ENCODE measurements at regions not wholly inside any gene's neighbourhood (a gene's known extent, or its start where the extent isn't known, plus 50 kb on each side); places are given as distances from the start of the nearest gene placed in this dataset.

DNA sequence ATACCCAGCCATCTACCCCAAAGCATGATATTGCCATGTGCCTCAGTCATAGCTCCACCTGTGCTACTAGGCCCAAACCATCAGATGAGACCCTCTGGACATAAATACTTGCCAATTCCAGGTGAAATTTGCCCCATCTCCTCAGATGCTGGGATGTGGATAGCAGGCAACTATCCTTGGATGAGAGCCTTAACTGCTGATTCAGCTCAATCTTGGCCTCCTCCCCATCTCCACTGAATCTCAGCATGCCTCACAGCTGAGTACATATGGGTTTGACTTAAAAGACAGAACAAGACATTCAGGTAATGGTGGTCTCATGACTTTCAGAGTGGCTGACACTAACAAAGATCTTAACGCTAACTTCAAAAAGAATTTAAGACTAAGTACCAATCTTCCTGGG lies 50.8 kb upstream of the KLHL13 start:
- Histone ChIP-seq H2AFZ (ENCODE audit: low read depth, low read length) (no peak overlapping the region), H2BK12ac (ENCODE audit: low read length in 2 of 2) (no peak overlapping the region), H3K4ac (ENCODE audit: low read depth in 1 of 2, low read length in 2 of 2) (no peak overlapping the region), H3K9me3 (ENCODE audit: control insufficient read depth, low read length) (no peaks in the 10 kb centered on the region), H3K27me3 (ENCODE audit: control insufficient read depth in 1 of 2, insufficient read depth in 1 of 2, low read length in 2 of 2) (peaks cover 0 to 18% of the 10 kb centered on the region in 2 experiments), H3K4me2 (ENCODE audit: low read length, poor library complexity, severe bottlenecking) (no peak overlapping the region), H3K23ac (ENCODE audit: low read length in 2 of 2) (no peak overlapping the region), H3K27ac (ENCODE audit: low read length, poor library complexity, severe bottlenecking) (no peak overlapping the region), H2BK15ac (ENCODE audit: low read depth, poor library complexity, severe bottlenecking) (no peak overlapping the region), H2BK120ac (ENCODE audit: low read depth, low read length) (no peak overlapping the region), H3K9ac (ENCODE audit: low read length) (no peak overlapping the region), H3K4me1 (ENCODE audit: control insufficient read depth, insufficient read depth, low read depth, low read length) (no peaks in the 10 kb centered on the region), H3K79me1 (replicated peaks; ENCODE audit: low read length, poor library complexity, severe bottlenecking) (no peaks in the 10 kb centered on the region), H3K14ac (ENCODE audit: low read length in 2 of 2) (no peak overlapping the region), H4K91ac (ENCODE audit: low read length) (no peak overlapping the region), H2BK5ac (ENCODE audit: low read depth, low read length, poor library complexity, severe bottlenecking) (no peak overlapping the region), H2AK5ac (ENCODE audit: low read length, severe bottlenecking) (no peak overlapping the region), H3K18ac (ENCODE audit: low read depth in 1 of 2, low read length in 2 of 2) (no peak overlapping the region), H4K8ac (ENCODE audit: low read length) (no peak overlapping the region), H3K36me3 (ENCODE audit: control insufficient read depth in 1 of 2, insufficient read depth in 2 of 2, low read depth in 1 of 2, low read length in 2 of 2) (no peaks in the 10 kb centered on the region), H3K4me3 (ENCODE audit: insufficient read depth in 1 of 2, low read depth in 1 of 2, low read length in 2 of 2) (no peak overlapping the region)
- DNase-seq, result no peak
- WGBS, result 100% methylated on average over 1 of the region's 1 CpG

DNA sequence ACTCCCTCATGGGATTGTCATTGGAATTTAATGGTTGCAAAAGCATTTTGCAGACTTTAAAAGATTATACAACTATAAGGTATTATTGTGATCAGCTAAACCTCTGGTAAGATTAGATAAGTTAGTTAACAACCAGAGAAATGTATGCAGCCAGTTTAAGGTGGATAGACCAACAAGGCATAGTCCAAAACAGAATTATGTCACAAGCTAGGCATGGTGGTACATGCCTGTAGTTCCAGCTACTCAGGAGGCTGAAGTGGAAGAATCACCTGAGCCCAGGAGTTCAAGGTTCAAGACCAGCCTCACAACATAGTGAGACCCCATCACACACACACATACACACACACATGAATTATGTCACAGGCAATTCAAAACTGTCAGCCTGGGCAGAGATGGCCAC lies 54.7 kb upstream of the KLHL13 start:
- Histone ChIP-seq H3K23ac (ENCODE audit: low read length in 2 of 2) (no peak overlapping the region), H3K14ac (ENCODE audit: low read length in 2 of 2) (no peak overlapping the region), H4K8ac (ENCODE audit: low read length) (no peak overlapping the region), H3K79me1 (replicated peaks; ENCODE audit: low read length, poor library complexity, severe bottlenecking) (no peaks in the 10 kb centered on the region), H2BK12ac (ENCODE audit: low read length in 2 of 2) (no peak overlapping the region), H3K4me2 (ENCODE audit: low read length, poor library complexity, severe bottlenecking) (no peak overlapping the region), H2BK15ac (ENCODE audit: low read depth, poor library complexity, severe bottlenecking) (no peak overlapping the region), H3K4ac (ENCODE audit: low read depth in 1 of 2, low read length in 2 of 2) (no peak overlapping the region), H3K27ac (ENCODE audit: low read length, poor library complexity, severe bottlenecking) (no peak overlapping the region), H3K4me1 (ENCODE audit: control insufficient read depth, insufficient read depth, low read depth, low read length) (no peaks in the 10 kb centered on the region), H2AK5ac (ENCODE audit: low read length, severe bottlenecking) (no peak overlapping the region), H3K18ac (ENCODE audit: low read depth in 1 of 2, low read length in 2 of 2) (no peak overlapping the region), H3K9ac (ENCODE audit: low read length) (no peak overlapping the region), H2BK5ac (ENCODE audit: low read depth, low read length, poor library complexity, severe bottlenecking) (no peak overlapping the region), H3K4me3 (ENCODE audit: insufficient read depth in 1 of 2, low read depth in 1 of 2, low read length in 2 of 2) (no peak overlapping the region), H2BK120ac (ENCODE audit: low read depth, low read length) (no peak overlapping the region), H3K27me3 (ENCODE audit: control insufficient read depth in 1 of 2, insufficient read depth in 1 of 2, low read length in 2 of 2) (peaks cover 0 to 18% of the 10 kb centered on the region in 2 experiments), H3K36me3 (ENCODE audit: control insufficient read depth in 1 of 2, insufficient read depth in 2 of 2, low read depth in 1 of 2, low read length in 2 of 2) (no peaks in the 10 kb centered on the region), H2AFZ (ENCODE audit: low read depth, low read length) (no peak overlapping the region), H4K91ac (ENCODE audit: low read length) (no peak overlapping the region), H3K9me3 (ENCODE audit: control insufficient read depth, low read length) (no peaks in the 10 kb centered on the region)
- DNase-seq, result no peak

DNA sequence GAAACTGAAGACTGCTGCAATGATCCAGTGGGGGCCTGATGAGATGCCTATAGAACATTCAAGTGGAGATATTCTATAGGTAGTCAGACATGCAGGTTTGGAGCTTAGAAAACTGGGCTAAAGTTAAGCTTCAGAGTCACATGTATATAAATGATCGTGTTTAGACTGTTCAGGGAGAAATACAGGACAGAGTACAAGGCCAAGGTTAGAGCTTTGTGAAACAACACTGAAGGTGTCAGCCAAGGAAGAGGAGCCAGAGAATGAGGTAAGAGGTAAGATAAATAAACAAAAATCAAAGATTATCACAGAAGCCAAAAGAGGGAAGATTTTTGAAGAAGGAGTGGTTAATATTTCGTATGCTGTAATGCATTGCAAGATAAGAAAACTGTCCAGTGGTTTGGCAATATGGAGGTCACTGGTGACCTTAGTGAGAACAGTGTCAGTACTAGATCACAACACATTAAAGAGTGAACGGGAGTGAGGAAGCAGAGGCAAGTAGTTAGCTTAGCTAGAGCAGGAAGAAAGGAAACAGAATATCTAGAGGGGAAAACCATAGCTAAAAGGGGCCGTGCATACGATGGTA lies 58.0 kb upstream of the KLHL13 start:
- Histone ChIP-seq H3K79me1 (replicated peaks; ENCODE audit: low read length, poor library complexity, severe bottlenecking) (no peaks in the 10 kb centered on the region), H2BK5ac (ENCODE audit: low read depth, low read length, poor library complexity, severe bottlenecking) (no peak overlapping the region), H4K8ac (ENCODE audit: low read length) (no peak overlapping the region), H3K36me3 (ENCODE audit: control insufficient read depth in 1 of 2, insufficient read depth in 2 of 2, low read depth in 1 of 2, low read length in 2 of 2) (no peaks in the 10 kb centered on the region), H3K9ac (ENCODE audit: low read length) (no peak overlapping the region), H3K9me3 (ENCODE audit: control insufficient read depth, low read length) (no peaks in the 10 kb centered on the region), H4K91ac (ENCODE audit: low read length) (no peak overlapping the region), H2BK15ac (ENCODE audit: low read depth, poor library complexity, severe bottlenecking) (no peak overlapping the region), H3K27ac (ENCODE audit: low read length, poor library complexity, severe bottlenecking) (no peak overlapping the region), H3K18ac (ENCODE audit: low read depth in 1 of 2, low read length in 2 of 2) (no peak overlapping the region), H3K4me3 (ENCODE audit: insufficient read depth in 1 of 2, low read depth in 1 of 2, low read length in 2 of 2) (no peak overlapping the region), H3K4me2 (ENCODE audit: low read length, poor library complexity, severe bottlenecking) (no peak overlapping the region), H3K4ac (ENCODE audit: low read depth in 1 of 2, low read length in 2 of 2) (no peak overlapping the region), H3K14ac (ENCODE audit: low read length in 2 of 2) (no peak overlapping the region), H3K4me1 (ENCODE audit: control insufficient read depth, insufficient read depth, low read depth, low read length) (no peaks in the 10 kb centered on the region), H2AFZ (ENCODE audit: low read depth, low read length) (no peak overlapping the region), H2BK12ac (ENCODE audit: low read length in 2 of 2) (no peak overlapping the region), H3K27me3 (ENCODE audit: control insufficient read depth in 1 of 2, insufficient read depth in 1 of 2, low read length in 2 of 2) (peaks cover 0 to 14% of the 10 kb centered on the region in 2 experiments), H2AK5ac (ENCODE audit: low read length, severe bottlenecking) (no peak overlapping the region), H3K23ac (ENCODE audit: low read length in 2 of 2) (no peak overlapping the region), H2BK120ac (ENCODE audit: low read depth, low read length) (no peak overlapping the region)
- no peak for DNase-seq
- 76% methylated on average over 5 of the region's 5 CpGs for WGBS

DNA sequence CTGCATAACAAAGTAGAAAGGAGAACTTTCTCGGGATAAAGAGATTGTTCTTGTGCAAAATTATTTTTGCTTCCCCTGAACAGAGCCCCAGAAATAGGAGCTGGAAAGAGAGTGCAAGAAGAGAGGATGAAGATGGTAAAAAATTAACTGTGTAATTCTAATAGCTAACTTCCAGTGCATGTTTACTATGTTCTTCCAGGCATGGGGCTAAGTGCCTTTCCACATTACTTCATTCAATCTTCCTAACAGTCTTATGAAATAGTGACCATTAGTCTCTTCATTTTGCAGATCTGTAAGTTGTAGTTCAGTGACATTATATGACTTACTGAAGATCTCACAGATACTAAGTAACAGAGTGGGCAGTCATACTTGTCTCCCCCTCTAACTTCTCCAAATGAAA lies 61.1 kb upstream of the KLHL13 start:
- H3K23ac ChIP-seq (ENCODE audit: low read length in 2 of 2), result no peak overlapping the region
- no peaks in the 10 kb centered on the region for H3K4me1 ChIP-seq (ENCODE audit: control insufficient read depth, insufficient read depth, low read depth, low read length)
- H3K27ac ChIP-seq (ENCODE audit: low read length, poor library complexity, severe bottlenecking), result no peak overlapping the region
- no peak overlapping the region for H4K91ac ChIP-seq (ENCODE audit: low read length)
- no peak overlapping the region for H2BK15ac ChIP-seq (ENCODE audit: low read depth, poor library complexity, severe bottlenecking)
- H2BK120ac ChIP-seq (ENCODE audit: low read depth, low read length), result no peak overlapping the region
- no peak overlapping the region for H3K4ac ChIP-seq (ENCODE audit: low read depth in 1 of 2, low read length in 2 of 2)
- DNase-seq, result no peak
- H3K27me3 ChIP-seq (ENCODE audit: control insufficient read depth in 1 of 2, insufficient read depth in 1 of 2, low read length in 2 of 2), result peaks cover 0 to 2% of the 10 kb centered on the region in 2 experiments
- no peak overlapping the region for H2BK12ac ChIP-seq (ENCODE audit: low read length in 2 of 2)
- no peak overlapping the region for H3K9ac ChIP-seq (ENCODE audit: low read length)
- H3K4me3 ChIP-seq (ENCODE audit: insufficient read depth in 1 of 2, low read depth in 1 of 2, low read length in 2 of 2), result no peak overlapping the region
- no peak overlapping the region for H3K18ac ChIP-seq (ENCODE audit: low read depth in 1 of 2, low read length in 2 of 2)
- H3K14ac ChIP-seq (ENCODE audit: low read length in 2 of 2), result no peak overlapping the region
- H3K36me3 ChIP-seq (ENCODE audit: control insufficient read depth in 1 of 2, insufficient read depth in 2 of 2, low read depth in 1 of 2, low read length in 2 of 2), result no peaks in the 10 kb centered on the region
- no peak overlapping the region for H2BK5ac ChIP-seq (ENCODE audit: low read depth, low read length, poor library complexity, severe bottlenecking)
- no peaks in the 10 kb centered on the region for H3K9me3 ChIP-seq (ENCODE audit: control insufficient read depth, low read length)
- H3K4me2 ChIP-seq (ENCODE audit: low read length, poor library complexity, severe bottlenecking), result no peak overlapping the region
- no peak overlapping the region for H4K8ac ChIP-seq (ENCODE audit: low read length)
- WGBS, result 88% methylated on average over 1 of the region's 1 CpG
- no peaks in the 10 kb centered on the region for H3K79me1 ChIP-seq (replicated peaks; ENCODE audit: low read length, poor library complexity, severe bottlenecking)
- H2AK5ac ChIP-seq (ENCODE audit: low read length, severe bottlenecking), result no peak overlapping the region
- H2AFZ ChIP-seq (ENCODE audit: low read depth, low read length), result no peak overlapping the region
